Stomach smooth muscle (tissue), 2 donors: ENCODE measurements at regions not wholly inside any gene's neighbourhood (a gene's known extent, or its start where the extent isn't known, plus 50 kb on each side); places are given as distances from the start of the nearest gene placed in this dataset.

Source experiments
- H3K27ac ChIP-seq: one replicate; pipeline ENCODE4 v1.7.0; 2013; ENCODE audit warnings: mild to moderate bottlenecking, low read length, inconsistent platforms
- H3K27me3 ChIP-seq, 2 donors: one replicate each; pipeline ENCODE4 v1.7.0; 2013; ENCODE audit warnings: low read length in 2 of 2; ENCODE audit not compliant: insufficient read depth in 2 of 2, control insufficient read depth in 1 of 2
- H3K36me3 ChIP-seq, 2 donors: one replicate each; pipeline ENCODE4 v1.7.0; 2013; ENCODE audit warnings: low read length in 2 of 2; ENCODE audit not compliant: control insufficient read depth in 2 of 2, insufficient read depth in 2 of 2
- H3K4me1 ChIP-seq: one replicate; pipeline ENCODE4 v1.7.0; 2013; ENCODE audit warnings: low read length; ENCODE audit not compliant: control insufficient read depth, insufficient read depth
- H3K4me3 ChIP-seq, 2 donors: one replicate each; pipeline ENCODE4 v1.7.0; 2013; ENCODE audit warnings: low read length in 2 of 2
- H3K9ac ChIP-seq, 2 donors: one replicate each; pipeline ENCODE4 v1.7.0; 2013; ENCODE audit warnings: low read length in 2 of 2, mild to moderate bottlenecking in 1 of 2
- H3K9me3 ChIP-seq, 2 donors: one replicate each; pipeline ENCODE4 v1.7.0; 2013; ENCODE audit warnings: low read length in 2 of 2; ENCODE audit not compliant: control insufficient read depth in 2 of 2
- donor health status: healthy.
- donor health status: Pancreatic carcinoma.

GRCh38 chr1:22222723-22223122, 79.8 kb upstream of the WNT4 start:
- peaks cover 0 to 12% of the 10 kb centered on the region in 2 donors for H3K9me3 ChIP-seq
- H3K4me1 ChIP-seq = no peaks in the 10 kb centered on the region
- H3K27ac ChIP-seq = no peak overlapping the region
- H3K9ac ChIP-seq = no peak overlapping the region
- no peaks in the 10 kb centered on the region for H3K36me3 ChIP-seq
- peaks cover 5 to 8% of the 10 kb centered on the region in 2 donors for H3K27me3 ChIP-seq
- H3K4me3 ChIP-seq = no peak overlapping the region

- Histone ChIP-seq H3K9ac (no peak overlapping the region), H3K9me3 (peaks cover 0 to 12% of the 10 kb centered on the region in 2 donors), H3K4me3 (no peak overlapping the region), H3K27me3 (peaks cover 5 to 8% of the 10 kb centered on the region in 2 donors), H3K4me1 (no peaks in the 10 kb centered on the region), H3K27ac (no peak overlapping the region), H3K36me3 (no peaks in the 10 kb centered on the region)
These were observed 80.3 kb upstream of the WNT4 start for GRCh38 chr1:22223176-22223575.

- Histone ChIP-seq H3K9ac (no peak overlapping the region), H3K27me3 (peaks cover 5 to 8% of the 10 kb centered on the region in 2 donors), H3K4me1 (no peaks in the 10 kb centered on the region), H3K27ac (no peak overlapping the region), H3K9me3 (peaks cover 0 to 12% of the 10 kb centered on the region in 2 donors), H3K36me3 (no peaks in the 10 kb centered on the region), H3K4me3 (no peak overlapping the region)
These were observed 81.2 kb upstream of the WNT4 start for GRCh38 chr1:22224091-22224490.

- Histone ChIP-seq H3K27me3 (peaks cover 5 to 10% of the 10 kb centered on the region in 2 donors), H3K36me3 (no peaks in the 10 kb centered on the region), H3K9ac (no peak overlapping the region), H3K4me1 (no peaks in the 10 kb centered on the region), H3K27ac (no peak overlapping the region), H3K9me3 (peaks cover 0 to 12% of the 10 kb centered on the region in 2 donors), H3K4me3 (no peak overlapping the region)
These were observed 81.7 kb upstream of the WNT4 start for GRCh38 chr1:22224631-22225030.

GRCh38 chr1:22225858-22226589, 83.1 kb upstream of the WNT4 start:
- Histone ChIP-seq H3K36me3 (no peaks in the 10 kb centered on the region), H3K9ac (no peak overlapping the region), H3K4me1 (no peaks in the 10 kb centered on the region), H3K9me3 (peaks cover 0 to 12% of the 10 kb centered on the region in 2 donors), H3K27me3 (peaks cover 5 to 12% of the 10 kb centered on the region in 2 donors), H3K27ac (no peak overlapping the region), H3K4me3 (no peak overlapping the region)

GRCh38 chr1:22228074-22228473, 85.2 kb upstream of the WNT4 start:
- Histone ChIP-seq H3K27me3 (peaks cover 0 to 13% of the 10 kb centered on the region in 2 donors), H3K27ac (no peak overlapping the region), H3K4me1 (no peaks in the 10 kb centered on the region), H3K9me3 (peaks cover 0 to 4% of the 10 kb centered on the region in 2 donors), H3K9ac (no peak overlapping the region), H3K4me3 (no peak overlapping the region), H3K36me3 (no peaks in the 10 kb centered on the region)

GRCh38 chr1:22228505-22228911, 85.6 kb upstream of the WNT4 start:
- H3K9ac ChIP-seq = no peak overlapping the region

GRCh38 chr1:22229379-22229778, 86.5 kb upstream of the WNT4 start:
- Histone ChIP-seq H3K27me3 (peaks cover 9 to 18% of the 10 kb centered on the region in 2 donors), H3K9ac (no peak overlapping the region), H3K9me3 (peaks cover 0 to 4% of the 10 kb centered on the region in 2 donors), H3K4me1 (no peaks in the 10 kb centered on the region), H3K27ac (no peak overlapping the region), H3K4me3 (no peak overlapping the region), H3K36me3 (no peaks in the 10 kb centered on the region)

More at GRCh38 chr1:22228505-22228911, 85.6 kb upstream of the WNT4 start:
- peaks cover 2 to 11% of the 10 kb centered on the region in 2 donors for H3K27me3 ChIP-seq
- no peaks in the 10 kb centered on the region for H3K4me1 ChIP-seq
- no peaks in the 10 kb centered on the region for H3K36me3 ChIP-seq
- no peak overlapping the region for H3K27ac ChIP-seq
- no peak overlapping the region for H3K4me3 ChIP-seq
- peaks cover 0 to 4% of the 10 kb centered on the region in 2 donors for H3K9me3 ChIP-seq

GRCh38 chr1:22231068-22231593, 88.2 kb upstream of the WNT4 start:
- no peak overlapping the region for H3K4me3 ChIP-seq
- no peaks in the 10 kb centered on the region for H3K36me3 ChIP-seq
- no peaks in the 10 kb centered on the region for H3K9me3 ChIP-seq
- no peaks in the 10 kb centered on the region for H3K4me1 ChIP-seq
- H3K27ac ChIP-seq = no peak overlapping the region
- H3K27me3 ChIP-seq = peaks cover 13 to 24% of the 10 kb centered on the region in 2 donors
- no peak overlapping the region for H3K9ac ChIP-seq

- no peaks in the 10 kb centered on the region for H3K36me3 ChIP-seq
- no peak overlapping the region for H3K4me3 ChIP-seq
- H3K9me3 ChIP-seq = no peaks in the 10 kb centered on the region
- H3K27me3 ChIP-seq = peaks cover 20 to 30% of the 10 kb centered on the region in 2 donors
- H3K9ac ChIP-seq = no peak overlapping the region
- H3K27ac ChIP-seq = no peak overlapping the region
- H3K4me1 ChIP-seq = no peaks in the 10 kb centered on the region
These were observed 89.2 kb upstream of the WNT4 start for GRCh38 chr1:22231995-22232690.
